GM19467 (cell line): ENCODE measurements at regions not wholly inside any gene's neighbourhood (a gene's known extent, or its start where the extent isn't known, plus 50 kb on each side); places are given as distances from the start of the nearest gene placed in this dataset.
"Not testable (repeated sequence)": the region's sequence is repeated elsewhere in the genome, so short reads cannot be mapped to it uniquely, and the experiment has no call there.

Experiments
- ATAC-seq: cut with Tn5 transposase; IDR thresholded peaks from one replicate; pipeline ENCODE4 v1.9.1; 2021; ENCODE audit warnings: mild to moderate bottlenecking, moderate library complexity; ENCODE audit not compliant: unreplicated experiment

GRCh38 chr5:39534690-39535089 lies 109.9 kb upstream of the DAB2 start:
- no peak for ATAC-seq

- no peak for ATAC-seq
Observed at GRCh38 chr5:39533749-39534148, 109.0 kb upstream of the DAB2 start.

GRCh38 chr5:39532511-39532910 lies 107.7 kb upstream of the DAB2 start:
- ATAC-seq: no peak

GRCh38 chr5:39531306-39531705 lies 106.5 kb upstream of the DAB2 start:
- no peak for ATAC-seq

GRCh38 chr5:39526914-39527477 lies 102.2 kb upstream of the DAB2 start:
- no peak for ATAC-seq

- ATAC-seq: not testable (repeated sequence)
Observed at GRCh38 chr5:39525781-39526180, 101.0 kb upstream of the DAB2 start.

- ATAC-seq: no peak
Observed at GRCh38 chr5:39525271-39525670, 100.5 kb upstream of the DAB2 start.

- ATAC-seq: no peak
Observed at GRCh38 chr5:39523821-39524220, 99.0 kb upstream of the DAB2 start.

- ATAC-seq: no peak
Observed at GRCh38 chr5:39521940-39522590, 97.3 kb upstream of the DAB2 start.

- no peak for ATAC-seq
Observed at GRCh38 chr5:39521098-39521860, 96.5 kb upstream of the DAB2 start.

- ATAC-seq: no peak
Observed at GRCh38 chr5:39520232-39520572, 95.4 kb upstream of the DAB2 start.

- ATAC-seq: no peak
Observed at GRCh38 chr5:39519566-39520231, 94.9 kb upstream of the DAB2 start.

GRCh38 chr5:39519079-39519478 lies 94.3 kb upstream of the DAB2 start:
- no peak for ATAC-seq

- ATAC-seq: no peak
Observed at GRCh38 chr5:39518516-39518915, 93.7 kb upstream of the DAB2 start.

- no peak for ATAC-seq
Observed at GRCh38 chr5:39517800-39518199, 93.0 kb upstream of the DAB2 start.

- ATAC-seq: no peak
Observed at GRCh38 chr5:39515881-39516280, 91.1 kb upstream of the DAB2 start.

- ATAC-seq: no peak
Observed at GRCh38 chr5:39513236-39513635, 88.5 kb upstream of the DAB2 start.

GRCh38 chr5:39506211-39506610 lies 81.4 kb upstream of the DAB2 start:
- ATAC-seq: no peak

- ATAC-seq: no peak
Observed at GRCh38 chr5:39505791-39506190, 81.0 kb upstream of the DAB2 start.

GRCh38 chr5:39505363-39505762 lies 80.6 kb upstream of the DAB2 start:
- no peak for ATAC-seq

GRCh38 chr5:39503155-39503554 lies 78.4 kb upstream of the DAB2 start:
- no peak for ATAC-seq

- ATAC-seq: no peak
Observed at GRCh38 chr5:39502704-39503103, 77.9 kb upstream of the DAB2 start.
